T-helper 1 cell treated with Interleukin-12 subunit alpha and Interleukin-12 subunit beta and Interleukin-4 antibody, amounts not matched to agents 30 μg/mL and 1 μg/mL, for 36 hours (primary cell): ENCODE measurements at regions not wholly inside any gene's neighbourhood (a gene's known extent, or its start where the extent isn't known, plus 50 kb on each side); places are given as distances from the start of the nearest gene placed in this dataset.

Experiments
- H3K27ac Mint-ChIP-seq: one replicate; pipeline ENCODE4 v1.8.0; 2021; ENCODE audit warnings: mild to moderate bottlenecking, mixed read lengths
- H3K27me3 Mint-ChIP-seq: one replicate; pipeline ENCODE4 v1.8.0; 2021; ENCODE audit warnings: low read depth, mixed read lengths
- H3K36me3 Mint-ChIP-seq: one replicate; pipeline ENCODE4 v1.8.0; 2021; ENCODE audit warnings: low read depth, mixed read lengths
- H3K4me1 Mint-ChIP-seq: one replicate; pipeline ENCODE4 v1.8.0; 2021; ENCODE audit warnings: low read depth, mixed read lengths
- H3K4me3 Mint-ChIP-seq: one replicate; pipeline ENCODE4 v1.8.0; 2021; ENCODE audit warnings: mild to moderate bottlenecking, moderate library complexity, mixed read lengths
- H3K9me3 Mint-ChIP-seq: one replicate; pipeline ENCODE4 v1.8.0; 2021; ENCODE audit warnings: mixed read lengths

DNA sequence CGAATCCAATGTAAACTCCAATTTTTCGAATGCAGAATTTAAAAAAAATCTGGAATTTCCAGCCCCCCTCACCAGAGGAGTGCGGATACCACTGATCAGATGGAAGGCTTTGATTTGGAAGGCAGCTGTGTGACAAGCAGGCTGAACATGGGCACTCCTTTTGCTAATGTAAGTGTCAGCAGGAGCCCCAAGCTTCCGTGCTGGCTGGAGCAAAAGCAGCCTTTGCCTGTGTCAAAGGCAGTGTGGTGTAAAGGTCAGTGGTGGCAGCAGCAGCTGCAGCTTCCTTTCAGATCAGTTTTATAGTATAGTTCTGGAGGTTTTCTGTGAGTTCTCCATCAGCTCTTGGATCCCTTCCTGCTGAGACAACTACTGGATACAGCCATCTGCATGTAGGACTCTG lies 259.9 kb downstream of the CTH start:
- Mint-ChIP-seq H3K27ac (no peak overlapping the region), H3K4me3 (no peak overlapping the region), H3K27me3 (peaks cover 9% of the 10 kb centered on the region), H3K4me1 (peaks cover 2% of the 10 kb centered on the region), H3K36me3 (no peaks in the 10 kb centered on the region), H3K9me3 (no peaks in the 10 kb centered on the region)

DNA sequence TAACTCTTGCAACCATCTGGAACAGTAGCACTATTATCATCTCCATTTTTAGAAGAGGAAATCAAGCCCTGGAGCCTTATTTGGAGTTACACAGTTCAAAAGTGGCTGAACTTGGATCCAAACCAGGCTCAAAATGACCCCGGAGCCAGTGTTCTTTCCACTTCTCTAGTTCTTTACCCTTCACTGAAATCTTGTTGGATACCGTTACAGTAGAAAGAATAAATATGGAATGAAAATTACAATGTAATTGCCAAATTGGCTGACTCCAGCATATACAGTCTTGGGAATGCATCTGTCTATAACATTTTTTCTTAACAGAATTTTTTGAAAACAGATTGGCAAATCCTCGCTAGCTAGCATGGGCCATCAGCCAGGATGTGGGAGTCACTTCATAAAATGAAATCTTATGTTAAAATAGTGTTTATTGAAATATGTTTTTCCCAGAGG lies 261.4 kb downstream of the CTH start:
- Mint-ChIP-seq H3K27ac (no peak overlapping the region), H3K36me3 (no peaks in the 10 kb centered on the region), H3K27me3 (peaks cover 9% of the 10 kb centered on the region), H3K9me3 (no peaks in the 10 kb centered on the region), H3K4me3 (no peak overlapping the region), H3K4me1 (peaks cover 2% of the 10 kb centered on the region)

DNA sequence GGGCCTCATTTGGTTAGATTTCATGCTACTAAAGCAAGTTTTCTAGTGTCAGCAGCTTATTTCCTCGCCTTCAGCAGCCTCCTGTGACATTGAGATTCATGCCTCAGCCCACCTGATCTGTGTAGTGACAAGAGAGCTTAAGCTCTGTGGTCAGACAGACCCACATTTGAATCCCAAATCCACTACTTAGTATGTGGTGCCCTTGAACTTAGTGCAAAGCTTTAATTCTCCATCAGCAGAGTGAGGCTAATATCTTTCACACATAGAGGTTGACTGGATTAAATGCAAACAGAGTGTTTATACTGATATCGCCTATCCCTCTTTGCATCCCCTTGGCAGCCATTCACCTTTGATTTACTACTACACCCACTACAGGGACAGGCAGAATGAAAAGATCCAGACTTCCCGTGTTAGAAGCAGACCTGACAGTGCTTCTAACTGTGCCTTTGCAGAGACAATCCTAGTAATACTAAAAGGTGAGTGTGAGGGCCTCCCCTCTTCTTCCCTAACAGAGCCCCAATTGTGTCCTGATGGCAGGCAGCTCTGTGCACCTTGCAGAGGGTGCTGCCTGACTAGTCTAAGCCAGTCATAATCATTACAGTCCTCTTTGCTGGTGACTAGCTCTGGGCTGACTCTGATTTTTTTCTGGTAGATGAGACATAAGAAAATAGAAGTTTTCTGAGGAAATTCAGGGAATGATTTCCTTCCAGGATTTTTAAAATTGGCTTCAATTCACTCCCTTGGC lies 264.0 kb downstream of the CTH start:
- H3K4me3 Mint-ChIP-seq: no peak overlapping the region
- H3K4me1 Mint-ChIP-seq: peaks cover 2% of the 10 kb centered on the region
- H3K27me3 Mint-ChIP-seq: peaks cover 9% of the 10 kb centered on the region
- H3K9me3 Mint-ChIP-seq: no peaks in the 10 kb centered on the region
- H3K36me3 Mint-ChIP-seq: no peaks in the 10 kb centered on the region
- no peak overlapping the region for H3K27ac Mint-ChIP-seq

DNA sequence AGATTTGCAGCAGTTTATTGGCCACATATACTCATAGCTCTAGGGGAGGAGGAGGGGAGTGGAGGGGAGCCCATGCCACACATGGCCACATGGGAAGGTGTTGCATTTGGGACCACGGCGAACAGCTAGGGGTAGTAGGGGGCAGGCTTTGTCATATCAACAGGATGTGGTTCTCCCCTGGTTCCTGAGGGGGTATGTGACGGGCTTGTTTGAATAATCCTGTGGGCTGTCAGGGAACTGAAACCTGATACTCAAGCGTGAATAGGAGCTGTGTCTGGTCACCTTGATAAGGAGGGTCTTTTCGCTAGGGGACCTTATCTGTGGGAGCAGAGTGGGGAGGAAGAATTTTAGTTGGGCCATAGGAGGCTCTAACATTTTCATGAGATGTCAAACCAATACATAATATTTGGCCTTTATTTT lies 264.7 kb downstream of the CTH start:
- no peak overlapping the region for H3K4me3 Mint-ChIP-seq
- H3K9me3 Mint-ChIP-seq: no peaks in the 10 kb centered on the region
- H3K4me1 Mint-ChIP-seq: peaks cover 2% of the 10 kb centered on the region
- H3K36me3 Mint-ChIP-seq: no peaks in the 10 kb centered on the region
- H3K27me3 Mint-ChIP-seq: peaks cover 9% of the 10 kb centered on the region
- no peak overlapping the region for H3K27ac Mint-ChIP-seq

DNA sequence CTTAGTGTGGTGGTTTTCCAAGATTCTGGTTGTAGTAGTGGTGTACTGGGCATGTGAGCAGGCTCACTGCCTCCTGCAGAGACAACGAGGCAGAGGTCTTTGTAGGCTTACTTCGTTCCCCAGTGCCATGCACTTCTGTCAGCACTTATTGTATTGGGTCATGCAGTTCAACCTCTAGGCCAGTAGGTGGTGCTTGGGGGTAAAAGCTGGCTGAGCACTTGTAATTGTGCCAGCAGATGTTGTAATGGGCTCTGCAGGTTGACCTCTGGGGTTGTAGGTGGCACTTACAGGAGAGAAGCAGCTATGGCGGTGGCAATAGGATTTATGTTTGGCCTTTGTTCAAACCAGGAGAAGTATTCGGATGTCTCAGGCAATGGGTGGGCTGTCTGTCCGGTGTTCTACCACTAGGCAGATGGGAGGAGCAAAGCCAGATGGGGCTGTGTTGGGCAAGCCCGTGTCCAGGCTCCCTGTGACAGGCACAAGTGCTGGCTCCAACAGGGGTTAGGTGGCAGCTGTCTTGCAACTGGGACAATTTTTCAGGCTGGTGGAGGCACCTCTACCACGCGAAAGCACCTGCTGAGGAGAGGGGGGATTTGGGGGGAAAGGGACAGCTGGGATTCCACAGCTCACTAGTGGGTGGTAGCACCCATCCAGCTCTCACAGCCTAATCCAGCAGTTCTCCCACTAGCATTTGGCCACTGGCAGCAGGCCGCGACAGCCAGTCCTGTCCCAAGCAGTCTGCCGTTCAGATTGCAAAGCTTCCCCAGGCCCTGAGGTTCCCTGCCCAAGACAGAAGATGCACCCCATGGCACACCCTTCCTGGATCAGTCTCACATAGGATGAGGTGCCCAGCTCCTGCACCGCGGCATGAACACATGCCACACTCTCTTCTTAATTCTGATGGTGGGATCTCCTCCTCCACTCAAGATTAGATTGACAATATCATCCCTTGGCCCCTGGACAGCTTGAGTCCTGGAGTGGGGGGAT lies 274.5 kb downstream of the CTH start:
- no peak overlapping the region for H3K4me3 Mint-ChIP-seq
- peaks cover 4% of the 10 kb centered on the region for H3K4me1 Mint-ChIP-seq
- H3K27me3 Mint-ChIP-seq: peaks cover 24% of the 10 kb centered on the region
- no peaks in the 10 kb centered on the region for H3K36me3 Mint-ChIP-seq
- H3K9me3 Mint-ChIP-seq: no peaks in the 10 kb centered on the region
- no peak overlapping the region for H3K27ac Mint-ChIP-seq

DNA sequence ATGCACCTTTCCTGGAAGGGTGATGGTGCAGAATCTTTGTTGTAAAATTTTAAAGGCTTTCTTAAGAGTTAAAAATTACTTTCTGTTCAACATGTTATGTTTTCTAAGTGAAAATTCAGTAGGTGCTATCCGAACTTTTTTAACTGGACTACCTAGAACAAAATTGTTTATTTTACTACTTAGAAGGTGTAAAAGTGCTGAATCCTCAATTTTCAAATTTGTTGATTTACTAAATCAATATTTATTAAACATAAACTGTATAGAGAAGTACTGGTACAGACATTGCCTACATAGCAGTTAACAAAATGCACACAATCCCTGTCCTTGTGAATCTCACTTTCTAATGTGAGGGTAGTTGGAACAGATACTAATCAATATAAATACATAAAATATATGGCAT lies 277.5 kb downstream of the CTH start:
- Mint-ChIP-seq H3K27me3 (peaks cover 22% of the 10 kb centered on the region), H3K4me1 (peaks cover 4% of the 10 kb centered on the region), H3K36me3 (no peaks in the 10 kb centered on the region), H3K27ac (no peak overlapping the region), H3K9me3 (no peaks in the 10 kb centered on the region), H3K4me3 (no peak overlapping the region)

DNA sequence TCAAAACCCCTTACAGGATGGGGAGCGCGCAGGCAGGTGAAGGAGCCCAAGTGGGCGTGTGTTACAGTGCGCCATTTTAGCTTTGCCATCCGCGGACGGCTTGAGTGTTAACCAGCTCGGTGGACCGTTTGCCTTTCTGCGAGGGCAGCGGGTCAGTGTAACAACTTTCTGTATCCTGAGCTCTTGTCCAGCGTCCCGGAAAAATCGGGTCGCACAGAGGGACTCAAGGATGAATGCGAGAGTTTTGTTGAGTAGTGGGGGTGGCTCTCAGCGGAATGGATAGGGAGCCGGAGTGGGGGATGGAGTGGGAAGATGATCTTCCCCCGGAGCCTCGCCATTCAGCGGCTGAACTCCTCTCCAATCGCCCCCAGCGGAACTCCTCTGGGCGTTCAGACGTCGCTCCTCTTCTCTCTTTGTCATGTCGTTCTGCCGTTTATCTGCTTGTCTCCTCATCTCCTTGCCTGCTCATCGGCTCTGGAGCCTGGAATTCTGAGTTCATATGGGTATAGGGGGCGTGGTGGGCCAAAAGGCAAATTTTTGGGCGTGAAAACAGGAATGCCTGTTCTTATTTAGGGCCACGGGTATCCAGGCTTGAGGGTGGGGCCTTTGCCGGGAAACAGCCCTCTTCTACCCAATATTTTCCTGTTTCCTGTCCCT lies 295.4 kb downstream of the CTH start:
- Mint-ChIP-seq H3K4me1 (no peaks in the 10 kb centered on the region), H3K4me3 (no peak overlapping the region), H3K27ac (no peak overlapping the region), H3K9me3 (peaks cover 8% of the 10 kb centered on the region), H3K27me3 (peaks cover 22% of the 10 kb centered on the region), H3K36me3 (no peaks in the 10 kb centered on the region)

DNA sequence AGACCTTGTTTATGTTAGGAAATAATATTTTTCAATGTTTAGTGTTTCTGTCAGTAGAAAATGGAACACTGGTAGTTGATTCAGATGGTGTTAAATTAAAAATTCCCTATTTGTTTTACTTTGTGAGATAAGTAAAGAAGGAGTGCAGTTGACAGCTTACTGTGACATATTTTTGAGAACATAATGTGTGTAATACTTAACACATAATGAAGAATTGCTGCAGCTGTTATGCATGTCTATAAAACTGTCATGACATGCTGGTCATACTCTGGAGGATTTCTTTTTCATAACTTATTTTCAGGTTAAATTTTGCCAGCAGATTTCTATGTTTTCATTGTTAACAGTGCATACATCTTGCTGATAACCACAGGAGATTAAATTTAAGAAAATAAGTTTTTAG lies 296.1 kb downstream of the CTH start:
- H3K9me3 Mint-ChIP-seq: peaks cover 8% of the 10 kb centered on the region
- no peaks in the 10 kb centered on the region for H3K4me1 Mint-ChIP-seq
- no peaks in the 10 kb centered on the region for H3K36me3 Mint-ChIP-seq
- no peak overlapping the region for H3K4me3 Mint-ChIP-seq
- peaks cover 22% of the 10 kb centered on the region for H3K27me3 Mint-ChIP-seq
- no peak overlapping the region for H3K27ac Mint-ChIP-seq

DNA sequence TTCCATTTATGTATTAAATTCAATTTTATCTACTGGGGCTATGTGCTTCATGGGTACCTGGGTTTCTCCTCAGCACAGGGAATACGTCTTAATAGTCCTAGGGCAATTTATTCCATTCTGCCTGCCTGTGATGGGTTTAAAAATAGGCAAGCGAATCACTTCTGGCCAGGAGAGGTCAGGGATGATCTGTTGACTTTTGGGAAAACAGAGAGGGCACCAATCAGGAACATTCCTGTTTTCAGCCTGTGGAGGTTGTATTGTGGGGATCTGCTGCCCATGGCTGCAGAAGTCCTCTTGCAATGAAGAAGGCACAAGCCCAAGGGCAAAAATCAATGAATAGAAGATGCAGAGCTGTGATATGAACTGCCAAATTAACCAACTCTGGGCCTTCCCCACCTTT lies 303.1 kb downstream of the CTH start:
- Mint-ChIP-seq H3K36me3 (no peaks in the 10 kb centered on the region), H3K27ac (no peak overlapping the region), H3K4me1 (peaks cover 2% of the 10 kb centered on the region), H3K4me3 (no peak overlapping the region), H3K9me3 (peaks cover 2% of the 10 kb centered on the region), H3K27me3 (peaks cover 4% of the 10 kb centered on the region)

DNA sequence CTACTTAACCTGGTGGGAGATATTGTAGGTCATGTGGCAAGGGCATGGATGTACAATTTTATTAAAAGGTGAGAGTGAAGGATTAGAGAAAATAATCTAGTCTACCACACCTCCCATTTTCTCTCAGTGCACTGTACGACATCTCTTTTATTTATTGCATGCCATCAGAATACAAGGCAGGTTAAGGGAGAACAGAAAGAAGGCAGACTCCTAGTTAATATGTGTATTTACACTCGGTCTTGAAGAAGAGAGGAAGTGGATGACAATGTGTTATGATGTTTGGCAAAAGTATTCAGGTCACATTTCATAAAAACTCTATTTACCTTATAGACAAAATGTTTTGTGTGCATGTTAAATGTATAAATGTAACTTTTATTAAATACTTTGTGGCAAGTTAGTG lies 306.1 kb downstream of the CTH start:
- Mint-ChIP-seq H3K27ac (no peak overlapping the region), H3K27me3 (peaks cover 4% of the 10 kb centered on the region), H3K36me3 (no peaks in the 10 kb centered on the region), H3K9me3 (peaks cover 2% of the 10 kb centered on the region), H3K4me1 (peaks cover 2% of the 10 kb centered on the region), H3K4me3 (no peak overlapping the region)

DNA sequence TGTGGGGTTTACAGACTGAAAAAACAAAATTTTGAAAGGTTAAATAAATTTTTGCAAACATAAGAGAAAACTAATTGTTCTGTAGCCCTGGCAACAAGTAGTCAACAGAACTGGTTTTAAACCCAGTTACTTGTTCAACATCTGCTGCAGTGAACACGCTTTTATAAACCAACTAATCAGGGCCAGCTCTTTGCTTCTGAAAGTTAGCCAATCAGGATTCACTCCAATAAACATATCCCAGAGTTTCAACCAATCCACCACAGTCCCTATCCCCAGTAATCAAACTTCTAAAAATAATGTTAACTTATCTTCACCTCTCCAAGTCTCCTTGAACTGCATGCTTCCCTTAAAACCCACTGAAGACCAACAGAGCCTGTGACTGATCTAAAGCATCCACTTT lies 306.6 kb downstream of the CTH start:
- Mint-ChIP-seq H3K9me3 (peaks cover 2% of the 10 kb centered on the region), H3K36me3 (no peaks in the 10 kb centered on the region), H3K27ac (no peak overlapping the region), H3K4me1 (peaks cover 2% of the 10 kb centered on the region), H3K4me3 (no peak overlapping the region), H3K27me3 (peaks cover 4% of the 10 kb centered on the region)

DNA sequence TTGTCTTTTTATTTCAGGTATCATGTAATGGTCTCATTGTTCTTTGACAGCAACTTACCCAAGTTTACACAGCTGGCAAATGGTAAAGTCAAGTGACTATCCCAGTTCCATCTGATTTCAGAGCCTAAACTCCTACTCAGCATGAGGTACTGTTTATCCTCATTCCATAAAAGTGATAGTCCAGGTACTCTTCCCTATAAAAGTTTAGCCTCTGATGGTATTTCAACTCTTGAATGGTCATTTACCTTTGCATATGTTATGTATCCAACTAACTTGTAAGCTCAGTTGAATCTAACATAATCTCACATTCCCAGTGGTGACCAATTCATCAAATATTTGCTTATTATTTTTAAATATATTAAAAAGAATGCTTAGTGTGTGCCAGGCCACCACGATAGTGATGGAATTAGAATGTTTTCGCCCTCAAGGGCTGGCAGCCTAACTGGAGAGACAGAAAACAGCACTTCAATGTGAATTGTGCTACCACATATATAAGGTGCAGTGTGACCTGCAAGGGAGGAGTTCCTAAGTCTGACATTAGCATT lies 307.1 kb downstream of the CTH start:
- no peaks in the 10 kb centered on the region for H3K36me3 Mint-ChIP-seq
- H3K27ac Mint-ChIP-seq: no peak overlapping the region
- H3K9me3 Mint-ChIP-seq: peaks cover 2% of the 10 kb centered on the region
- H3K27me3 Mint-ChIP-seq: peaks cover 4% of the 10 kb centered on the region
- peaks cover 2% of the 10 kb centered on the region for H3K4me1 Mint-ChIP-seq
- no peak overlapping the region for H3K4me3 Mint-ChIP-seq

DNA sequence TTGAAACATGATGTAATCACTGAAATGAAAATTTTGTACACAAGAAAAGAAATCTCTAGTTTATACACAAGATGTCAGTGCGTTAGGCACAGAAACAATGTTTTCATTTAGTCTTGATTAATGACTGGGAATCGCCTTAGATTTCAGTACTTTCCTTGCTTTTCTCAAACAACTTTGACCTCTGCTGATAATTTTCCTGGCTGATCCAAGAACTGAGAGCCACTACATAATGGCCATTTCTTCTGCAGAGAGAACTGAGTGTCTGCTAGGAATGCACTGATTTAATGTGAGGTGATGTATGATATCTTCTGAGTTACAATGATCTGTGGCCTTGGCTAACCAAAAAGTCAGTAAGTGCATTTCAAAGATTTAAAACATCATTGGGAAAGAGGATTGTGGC lies 308.1 kb downstream of the CTH start:
- H3K4me3 Mint-ChIP-seq: no peak overlapping the region
- no peak overlapping the region for H3K27ac Mint-ChIP-seq
- H3K27me3 Mint-ChIP-seq: peaks cover 4% of the 10 kb centered on the region
- no peaks in the 10 kb centered on the region for H3K36me3 Mint-ChIP-seq
- peaks cover 2% of the 10 kb centered on the region for H3K4me1 Mint-ChIP-seq
- peaks cover 11% of the 10 kb centered on the region for H3K9me3 Mint-ChIP-seq

DNA sequence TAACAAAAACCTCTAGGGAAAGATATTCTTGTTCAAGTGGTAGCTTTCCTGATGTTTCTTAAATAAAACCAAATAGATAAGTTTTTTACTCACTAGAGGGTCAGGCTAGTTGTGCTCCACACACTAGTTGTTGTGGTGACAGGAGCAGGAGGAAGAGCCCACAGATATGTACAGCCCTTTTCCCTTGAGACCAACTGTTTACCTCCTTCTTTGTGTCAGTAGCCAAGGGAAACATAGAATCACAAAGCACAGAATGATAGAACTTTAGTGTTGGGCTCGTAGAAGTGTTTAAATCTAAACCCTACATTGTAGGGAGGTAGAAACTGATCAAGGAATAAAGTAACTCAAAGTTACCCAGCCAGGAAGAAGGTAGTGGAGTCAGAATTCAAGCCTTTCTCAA lies 309.0 kb downstream of the CTH start:
- H3K4me1 Mint-ChIP-seq: peaks cover 2% of the 10 kb centered on the region
- H3K9me3 Mint-ChIP-seq: peaks cover 20% of the 10 kb centered on the region
- no peak overlapping the region for H3K27ac Mint-ChIP-seq
- peaks cover 4% of the 10 kb centered on the region for H3K27me3 Mint-ChIP-seq
- H3K36me3 Mint-ChIP-seq: no peaks in the 10 kb centered on the region
- H3K4me3 Mint-ChIP-seq: no peak overlapping the region
